ENCODE measurements at regions not wholly inside any gene's neighbourhood (a gene's known extent, or its start where the extent isn't known, plus 50 kb on each side); places are given as distances from the start of the nearest gene placed in this dataset.

DNA sequence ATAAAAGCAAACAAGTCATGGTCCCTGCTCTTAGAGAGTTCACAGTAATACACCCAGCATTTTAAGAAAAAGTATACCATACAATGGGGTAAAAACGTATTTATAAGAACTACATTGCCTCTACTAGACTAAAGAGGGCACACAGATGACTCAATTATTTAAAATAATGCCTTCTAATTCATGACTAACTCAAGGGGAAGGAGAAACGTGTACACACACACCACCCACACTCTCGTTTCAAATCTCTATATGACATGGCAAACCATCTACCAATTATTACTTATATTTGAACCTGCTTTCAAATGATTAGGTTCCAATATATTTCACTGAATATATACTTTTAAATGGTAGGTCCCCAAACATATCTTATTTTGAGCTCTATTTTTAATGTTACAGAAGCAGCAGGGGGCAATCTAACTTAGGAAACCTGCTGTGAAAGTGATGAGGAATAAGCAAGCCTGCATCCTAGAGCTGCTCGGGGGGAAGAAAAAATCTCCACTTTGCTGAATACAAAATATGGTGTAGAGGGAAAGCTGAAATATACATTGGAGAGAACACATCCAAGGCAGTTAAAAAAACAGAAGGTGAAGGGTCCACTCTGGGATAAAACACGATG is 232.4 kb upstream of the PSMD7 start:
- WGBS, result 59% methylated on average over 3 of the region's 5 CpGs
- no peak overlapping the region for H4K91ac ChIP-seq (ENCODE audit: low read length)
- no peak overlapping the region for H4K8ac ChIP-seq (ENCODE audit: low read length)
- no peak overlapping the region for H3K9ac ChIP-seq (ENCODE audit: low read length)
- H2AFZ ChIP-seq (ENCODE audit: low read depth, low read length), result no peak overlapping the region
- no peak overlapping the region for H3K14ac ChIP-seq (ENCODE audit: low read length in 2 of 2)
- H3K4ac ChIP-seq (ENCODE audit: low read depth in 1 of 2, low read length in 2 of 2), result no peak overlapping the region
- H2AK5ac ChIP-seq (ENCODE audit: low read length, severe bottlenecking), result no peak overlapping the region
- DNase-seq, result no peak
- H2BK5ac ChIP-seq (ENCODE audit: low read depth, low read length, poor library complexity, severe bottlenecking), result no peak overlapping the region
- no peaks in the 10 kb centered on the region for H3K9me3 ChIP-seq (ENCODE audit: control insufficient read depth, low read length)
- H3K18ac ChIP-seq (ENCODE audit: low read depth in 1 of 2, low read length in 2 of 2), result no peak overlapping the region
- no peak overlapping the region for H2BK12ac ChIP-seq (ENCODE audit: low read length in 2 of 2)
- no peak overlapping the region for H3K27ac ChIP-seq (ENCODE audit: low read length, poor library complexity, severe bottlenecking)
- no peaks in the 10 kb centered on the region for H3K4me1 ChIP-seq (ENCODE audit: control insufficient read depth, insufficient read depth, low read depth, low read length)
- H2BK120ac ChIP-seq (ENCODE audit: low read depth, low read length), result no peak overlapping the region
- H3K79me1 ChIP-seq (replicated peaks; ENCODE audit: low read length, poor library complexity, severe bottlenecking), result no peaks in the 10 kb centered on the region
- H3K27me3 ChIP-seq (ENCODE audit: control insufficient read depth in 1 of 2, insufficient read depth in 1 of 2, low read length in 2 of 2), result peaks cover 0 to 3% of the 10 kb centered on the region in 2 experiments
- H2BK15ac ChIP-seq (ENCODE audit: low read depth, poor library complexity, severe bottlenecking), result no peak overlapping the region
- no peak overlapping the region for H3K23ac ChIP-seq (ENCODE audit: low read length in 2 of 2)
- H3K4me3 ChIP-seq (ENCODE audit: insufficient read depth in 1 of 2, low read depth in 1 of 2, low read length in 2 of 2), result no peak overlapping the region
- no peak overlapping the region for H3K4me2 ChIP-seq (ENCODE audit: low read length, poor library complexity, severe bottlenecking)
- H3K36me3 ChIP-seq (ENCODE audit: control insufficient read depth in 1 of 2, insufficient read depth in 2 of 2, low read depth in 1 of 2, low read length in 2 of 2), result no peaks in the 10 kb centered on the region

DNA sequence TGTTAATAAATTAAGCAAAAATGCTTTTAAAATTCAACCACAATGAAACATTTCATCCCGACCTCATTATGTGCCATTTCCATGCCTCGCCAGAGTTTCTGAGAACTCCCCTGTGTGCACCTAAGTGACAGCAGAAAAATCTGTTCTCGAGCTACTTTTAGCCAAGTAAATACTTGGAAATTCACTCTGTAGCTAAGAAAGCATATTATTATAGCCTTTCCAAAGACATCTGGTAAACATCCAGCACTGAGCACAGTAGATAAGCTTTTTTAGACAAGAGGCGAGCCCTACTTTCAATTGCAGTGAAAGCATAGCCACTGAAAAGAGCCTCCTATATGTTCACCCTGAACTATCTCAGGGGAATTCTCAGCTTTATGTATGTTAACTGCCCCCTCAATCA is 242.8 kb upstream of the PSMD7 start:
- Histone ChIP-seq H2AFZ (ENCODE audit: low read depth, low read length) (no peak overlapping the region), H3K18ac (ENCODE audit: low read depth in 1 of 2, low read length in 2 of 2) (no peak overlapping the region), H2BK15ac (ENCODE audit: low read depth, poor library complexity, severe bottlenecking) (no peak overlapping the region), H3K23ac (ENCODE audit: low read length in 2 of 2) (no peak overlapping the region), H3K4ac (ENCODE audit: low read depth in 1 of 2, low read length in 2 of 2) (no peak overlapping the region), H3K14ac (ENCODE audit: low read length in 2 of 2) (no peak overlapping the region), H3K36me3 (ENCODE audit: control insufficient read depth in 1 of 2, insufficient read depth in 2 of 2, low read depth in 1 of 2, low read length in 2 of 2) (no peaks in the 10 kb centered on the region), H4K8ac (ENCODE audit: low read length) (no peak overlapping the region), H2AK5ac (ENCODE audit: low read length, severe bottlenecking) (no peak overlapping the region), H3K27me3 (ENCODE audit: control insufficient read depth in 1 of 2, insufficient read depth in 1 of 2, low read length in 2 of 2) (no peaks in the 10 kb centered on the region), H2BK12ac (ENCODE audit: low read length in 2 of 2) (no peak overlapping the region), H4K91ac (ENCODE audit: low read length) (no peak overlapping the region), H3K27ac (ENCODE audit: low read length, poor library complexity, severe bottlenecking) (no peak overlapping the region), H3K4me2 (ENCODE audit: low read length, poor library complexity, severe bottlenecking) (no peak overlapping the region), H3K4me1 (ENCODE audit: control insufficient read depth, insufficient read depth, low read depth, low read length) (no peaks in the 10 kb centered on the region), H3K4me3 (ENCODE audit: insufficient read depth in 1 of 2, low read depth in 1 of 2, low read length in 2 of 2) (no peak overlapping the region), H3K9me3 (ENCODE audit: control insufficient read depth, low read length) (peaks cover 6% of the 10 kb centered on the region), H3K79me1 (replicated peaks; ENCODE audit: low read length, poor library complexity, severe bottlenecking) (no peaks in the 10 kb centered on the region), H2BK120ac (ENCODE audit: low read depth, low read length) (no peak overlapping the region), H2BK5ac (ENCODE audit: low read depth, low read length, poor library complexity, severe bottlenecking) (no peak overlapping the region), H3K9ac (ENCODE audit: low read length) (no peak overlapping the region)
- DNase-seq, result no peak
- WGBS, result 77% methylated on average over 4 of the region's 4 CpGs

DNA sequence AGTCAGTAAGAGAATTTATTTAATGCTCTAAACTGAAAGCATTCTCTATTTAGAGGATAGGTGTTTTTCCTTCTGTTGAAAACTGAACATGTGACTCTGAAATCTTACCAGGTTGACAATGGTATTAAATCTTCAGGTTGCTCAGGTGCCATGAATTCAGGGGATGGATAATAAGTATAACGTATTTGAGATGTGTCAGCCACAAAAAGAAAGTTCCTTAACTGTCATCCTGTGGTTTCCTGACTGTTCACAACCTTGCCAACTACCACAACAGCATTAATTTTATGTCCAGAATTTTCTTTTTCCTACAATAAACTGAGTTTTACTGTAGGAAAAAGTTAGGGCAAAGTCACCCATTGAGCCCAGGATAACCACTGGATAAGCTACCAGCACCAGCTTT is 243.3 kb upstream of the PSMD7 start:
- no CpG with 5 or more reads among the region's 1 CpG for WGBS
- Histone ChIP-seq H3K23ac (ENCODE audit: low read length in 2 of 2) (no peak overlapping the region), H2BK12ac (ENCODE audit: low read length in 2 of 2) (no peak overlapping the region), H3K9ac (ENCODE audit: low read length) (no peak overlapping the region), H3K4me1 (ENCODE audit: control insufficient read depth, insufficient read depth, low read depth, low read length) (no peaks in the 10 kb centered on the region), H3K18ac (ENCODE audit: low read depth in 1 of 2, low read length in 2 of 2) (no peak overlapping the region), H2BK5ac (ENCODE audit: low read depth, low read length, poor library complexity, severe bottlenecking) (no peak overlapping the region), H3K4me2 (ENCODE audit: low read length, poor library complexity, severe bottlenecking) (no peak overlapping the region), H2AK5ac (ENCODE audit: low read length, severe bottlenecking) (no peak overlapping the region), H4K8ac (ENCODE audit: low read length) (no peak overlapping the region), H3K27me3 (ENCODE audit: control insufficient read depth in 1 of 2, insufficient read depth in 1 of 2, low read length in 2 of 2) (no peaks in the 10 kb centered on the region), H2BK15ac (ENCODE audit: low read depth, poor library complexity, severe bottlenecking) (no peak overlapping the region), H2BK120ac (ENCODE audit: low read depth, low read length) (no peak overlapping the region), H3K14ac (ENCODE audit: low read length in 2 of 2) (no peak overlapping the region), H2AFZ (ENCODE audit: low read depth, low read length) (no peak overlapping the region), H3K9me3 (ENCODE audit: control insufficient read depth, low read length) (peaks cover 6% of the 10 kb centered on the region), H3K36me3 (ENCODE audit: control insufficient read depth in 1 of 2, insufficient read depth in 2 of 2, low read depth in 1 of 2, low read length in 2 of 2) (no peaks in the 10 kb centered on the region), H3K4me3 (ENCODE audit: insufficient read depth in 1 of 2, low read depth in 1 of 2, low read length in 2 of 2) (no peak overlapping the region), H3K27ac (ENCODE audit: low read length, poor library complexity, severe bottlenecking) (no peak overlapping the region), H4K91ac (ENCODE audit: low read length) (no peak overlapping the region), H3K79me1 (replicated peaks; ENCODE audit: low read length, poor library complexity, severe bottlenecking) (no peaks in the 10 kb centered on the region), H3K4ac (ENCODE audit: low read depth in 1 of 2, low read length in 2 of 2) (no peak overlapping the region)
- DNase-seq, result no peak

DNA sequence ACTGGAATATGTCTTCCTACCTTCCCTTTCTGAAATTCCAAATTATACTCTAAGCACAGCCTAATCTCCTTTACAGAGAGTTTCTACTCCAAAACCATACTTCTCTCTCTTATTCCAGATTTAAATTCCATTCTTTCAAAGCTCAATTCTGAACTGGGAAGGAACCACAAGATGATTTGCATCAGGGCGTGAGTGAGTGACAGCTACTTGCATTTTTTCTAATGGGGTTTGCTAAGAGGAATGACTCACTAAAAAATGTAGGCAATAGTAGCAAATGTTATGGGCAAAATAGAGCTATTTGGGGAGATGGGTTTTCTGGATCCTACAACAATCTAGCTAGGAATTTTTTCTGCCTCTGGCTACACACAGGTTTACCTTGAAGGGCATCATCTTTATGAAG is 244.6 kb upstream of the PSMD7 start:
- H3K36me3 ChIP-seq (ENCODE audit: control insufficient read depth in 1 of 2, insufficient read depth in 2 of 2, low read depth in 1 of 2, low read length in 2 of 2), result no peaks in the 10 kb centered on the region
- no peak overlapping the region for H3K27ac ChIP-seq (ENCODE audit: low read length, poor library complexity, severe bottlenecking)
- H3K79me1 ChIP-seq (replicated peaks; ENCODE audit: low read length, poor library complexity, severe bottlenecking), result no peaks in the 10 kb centered on the region
- H3K4me1 ChIP-seq (ENCODE audit: control insufficient read depth, insufficient read depth, low read depth, low read length), result no peaks in the 10 kb centered on the region
- H2BK120ac ChIP-seq (ENCODE audit: low read depth, low read length), result no peak overlapping the region
- H3K14ac ChIP-seq (ENCODE audit: low read length in 2 of 2), result no peak overlapping the region
- H3K4me3 ChIP-seq (ENCODE audit: insufficient read depth in 1 of 2, low read depth in 1 of 2, low read length in 2 of 2), result no peak overlapping the region
- H2AK5ac ChIP-seq (ENCODE audit: low read length, severe bottlenecking), result no peak overlapping the region
- H3K23ac ChIP-seq (ENCODE audit: low read length in 2 of 2), result no peak overlapping the region
- H3K4ac ChIP-seq (ENCODE audit: low read depth in 1 of 2, low read length in 2 of 2), result no peak overlapping the region
- H3K9ac ChIP-seq (ENCODE audit: low read length), result no peak overlapping the region
- no peak overlapping the region for H3K4me2 ChIP-seq (ENCODE audit: low read length, poor library complexity, severe bottlenecking)
- no peak overlapping the region for H2BK12ac ChIP-seq (ENCODE audit: low read length in 2 of 2)
- H2BK15ac ChIP-seq (ENCODE audit: low read depth, poor library complexity, severe bottlenecking), result no peak overlapping the region
- no peaks in the 10 kb centered on the region for H3K27me3 ChIP-seq (ENCODE audit: control insufficient read depth in 1 of 2, insufficient read depth in 1 of 2, low read length in 2 of 2)
- H4K91ac ChIP-seq (ENCODE audit: low read length), result no peak overlapping the region
- H3K9me3 ChIP-seq (ENCODE audit: control insufficient read depth, low read length), result peaks cover 6% of the 10 kb centered on the region
- no peak for DNase-seq
- no peak overlapping the region for H2BK5ac ChIP-seq (ENCODE audit: low read depth, low read length, poor library complexity, severe bottlenecking)
- no peak overlapping the region for H3K18ac ChIP-seq (ENCODE audit: low read depth in 1 of 2, low read length in 2 of 2)
- 78% methylated on average over 1 of the region's 1 CpG for WGBS
- no peak overlapping the region for H2AFZ ChIP-seq (ENCODE audit: low read depth, low read length)
- H4K8ac ChIP-seq (ENCODE audit: low read length), result no peak overlapping the region

Data from mesenchymal stem cell (in vitro differentiated cells and primary cell).